ENCODE measurements at regions not wholly inside any gene's neighbourhood (a gene's known extent, or its start where the extent isn't known, plus 50 kb on each side); places are given as distances from the start of the nearest gene placed in this dataset.
"Not testable (repeated sequence)": the region's sequence is repeated elsewhere in the genome, so short reads cannot be mapped to it uniquely, and the experiment has no call there.

DNA sequence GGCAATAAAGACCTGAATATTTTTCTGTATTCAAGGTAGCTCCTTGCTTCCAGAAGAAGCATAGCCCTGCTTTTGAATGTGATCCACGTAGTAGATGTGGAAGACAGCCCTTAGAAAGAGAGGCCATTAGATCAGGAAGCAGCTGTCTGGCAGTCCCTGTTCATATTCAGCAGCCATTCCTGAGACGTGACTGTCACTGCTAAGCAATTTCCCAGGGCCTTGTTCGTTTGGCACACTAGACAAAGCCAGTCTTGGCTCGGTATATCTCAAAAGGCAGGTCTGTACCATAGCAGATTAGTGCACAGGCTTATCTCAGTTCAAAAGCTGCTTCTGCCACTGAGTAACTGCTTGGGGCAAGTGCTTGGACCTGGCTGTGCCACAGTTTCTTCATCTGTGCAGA, 287.8 kb upstream of the MCTP2 start:
- peak; percentile 3 for DNase-seq (ENCODE audit: low read depth)
- H3K4me3 ChIP-seq (ENCODE audit: low read length), result no peak overlapping the region
- TF ChIP-seq, protein P1, sequence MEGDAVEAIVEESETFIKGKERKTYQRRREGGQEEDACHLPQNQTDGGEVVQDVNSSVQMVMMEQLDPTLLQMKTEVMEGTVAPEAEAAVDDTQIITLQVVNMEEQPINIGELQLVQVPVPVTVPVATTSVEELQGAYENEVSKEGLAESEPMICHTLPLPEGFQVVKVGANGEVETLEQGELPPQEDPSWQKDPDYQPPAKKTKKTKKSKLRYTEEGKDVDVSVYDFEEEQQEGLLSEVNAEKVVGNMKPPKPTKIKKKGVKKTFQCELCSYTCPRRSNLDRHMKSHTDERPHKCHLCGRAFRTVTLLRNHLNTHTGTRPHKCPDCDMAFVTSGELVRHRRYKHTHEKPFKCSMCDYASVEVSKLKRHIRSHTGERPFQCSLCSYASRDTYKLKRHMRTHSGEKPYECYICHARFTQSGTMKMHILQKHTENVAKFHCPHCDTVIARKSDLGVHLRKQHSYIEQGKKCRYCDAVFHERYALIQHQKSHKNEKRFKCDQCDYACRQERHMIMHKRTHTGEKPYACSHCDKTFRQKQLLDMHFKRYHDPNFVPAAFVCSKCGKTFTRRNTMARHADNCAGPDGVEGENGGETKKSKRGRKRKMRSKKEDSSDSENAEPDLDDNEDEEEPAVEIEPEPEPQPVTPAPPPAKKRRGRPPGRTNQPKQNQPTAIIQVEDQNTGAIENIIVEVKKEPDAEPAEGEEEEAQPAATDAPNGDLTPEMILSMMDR (conservative IDR thresholded peaks at IDR 0.05; ENCODE audit: low read length), result no peak

DNA sequence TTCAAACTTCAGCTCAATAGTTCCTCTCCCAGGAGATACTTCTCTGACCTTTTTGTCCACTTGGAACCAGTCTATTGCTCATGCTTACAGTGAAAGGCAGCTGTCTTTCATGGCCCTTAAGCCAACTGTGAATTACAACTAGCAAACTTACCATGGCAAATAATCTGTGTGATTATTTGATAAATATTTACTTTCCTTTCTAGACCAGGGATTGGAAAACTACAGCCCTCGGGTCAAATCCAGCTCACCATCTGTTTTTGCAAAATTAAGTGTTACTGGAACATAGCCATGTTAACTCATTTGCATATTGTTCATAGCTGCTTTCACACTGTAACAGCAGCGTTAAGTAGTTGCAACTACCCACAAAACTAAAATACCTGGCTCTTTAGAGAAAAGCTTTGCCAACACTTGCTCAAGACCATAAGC, 289.1 kb upstream of the MCTP2 start:
- no peak overlapping the region for H3K4me3 ChIP-seq (ENCODE audit: low read length)
- TF ChIP-seq, protein P1 (conservative IDR thresholded peaks at IDR 0.05; ENCODE audit: low read length), result no peak

DNA sequence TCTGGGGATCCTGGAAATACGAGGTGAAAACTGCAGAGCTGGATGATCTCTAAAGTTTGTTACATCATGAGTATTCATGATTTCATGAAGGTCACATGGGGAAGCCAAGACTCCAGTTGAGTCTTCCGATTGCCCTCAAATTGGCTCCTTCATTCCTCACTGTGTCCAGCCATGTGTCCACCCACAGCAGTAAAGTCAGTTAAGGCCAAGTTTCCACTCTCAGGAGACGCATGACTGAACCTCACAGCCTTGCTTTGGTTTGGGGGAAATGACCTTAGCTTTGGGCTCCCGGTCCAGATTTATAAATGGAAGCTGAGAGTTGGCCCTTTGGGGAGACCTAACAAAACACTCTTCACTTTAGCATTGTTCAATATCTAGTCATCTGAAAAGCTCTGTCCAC, 289.7 kb upstream of the MCTP2 start:
- no peak overlapping the region for H3K4me3 ChIP-seq (ENCODE audit: low read length)
- TF ChIP-seq, protein P1 (conservative IDR thresholded peaks at IDR 0.05; ENCODE audit: low read length), result no peak
- DNase-seq (ENCODE audit: low read depth), result no peak

More for the DNA sequence above, 289.1 kb upstream of the MCTP2 start:
- peak; percentile 6 for DNase-seq (ENCODE audit: low read depth)

DNA sequence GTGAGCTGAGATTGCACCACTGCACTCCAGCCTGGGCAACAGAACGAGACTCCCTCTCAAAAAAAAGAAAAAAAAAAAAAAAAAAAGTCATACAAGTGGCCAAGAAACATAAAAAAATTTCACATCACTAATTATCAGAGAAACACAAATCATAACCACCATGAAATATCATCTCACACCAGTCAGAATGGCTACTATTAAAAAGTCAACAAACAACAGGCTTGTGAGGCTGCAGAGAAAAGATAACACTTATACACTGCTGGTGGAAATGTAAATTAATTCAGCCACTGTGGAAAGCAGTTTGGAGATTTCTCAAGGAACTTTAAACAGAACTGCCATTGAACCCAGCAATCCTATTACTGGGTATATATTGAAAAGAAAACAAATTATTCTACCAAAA, 291.1 kb upstream of the MCTP2 start:
- no peak for DNase-seq (ENCODE audit: low read depth)
- TF ChIP-seq, protein P1 (conservative IDR thresholded peaks at IDR 0.05; ENCODE audit: low read length), result no peak

DNA sequence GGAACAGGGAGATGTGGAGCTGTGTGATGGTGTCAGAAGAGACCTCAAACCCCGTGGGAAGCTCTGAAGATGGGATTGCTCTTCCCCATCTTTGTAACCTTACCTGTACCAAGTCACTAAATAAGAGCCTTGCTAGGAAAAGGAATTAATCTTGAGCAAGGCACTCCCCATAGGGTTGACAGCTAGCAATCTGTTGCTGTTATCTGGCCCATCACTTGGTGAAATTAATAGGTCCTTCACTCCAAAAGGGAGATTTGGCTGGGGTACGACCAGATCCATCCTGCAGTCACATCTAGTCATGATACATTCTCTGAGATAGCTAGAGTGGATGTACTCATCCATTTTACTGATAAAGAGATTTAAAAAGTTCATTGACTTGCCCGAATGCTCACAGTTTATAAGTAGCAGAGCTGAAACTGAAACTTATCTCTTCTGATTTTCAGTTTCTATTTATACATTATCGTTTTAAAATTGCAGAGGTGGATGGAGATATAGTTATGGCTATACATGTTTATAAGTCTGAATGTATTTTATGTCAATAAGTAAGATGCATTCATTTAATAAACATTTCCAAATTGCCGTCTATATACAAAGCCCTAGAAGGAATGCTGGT, 299.1 kb upstream of the MCTP2 start:
- TF ChIP-seq, protein P1 (conservative IDR thresholded peaks at IDR 0.05; ENCODE audit: low read length), result no peak
- DNase-seq (ENCODE audit: low read depth), result no peak

More for the DNA sequence above, 291.1 kb upstream of the MCTP2 start:
- no peak overlapping the region for H3K4me3 ChIP-seq (ENCODE audit: low read length)

DNA sequence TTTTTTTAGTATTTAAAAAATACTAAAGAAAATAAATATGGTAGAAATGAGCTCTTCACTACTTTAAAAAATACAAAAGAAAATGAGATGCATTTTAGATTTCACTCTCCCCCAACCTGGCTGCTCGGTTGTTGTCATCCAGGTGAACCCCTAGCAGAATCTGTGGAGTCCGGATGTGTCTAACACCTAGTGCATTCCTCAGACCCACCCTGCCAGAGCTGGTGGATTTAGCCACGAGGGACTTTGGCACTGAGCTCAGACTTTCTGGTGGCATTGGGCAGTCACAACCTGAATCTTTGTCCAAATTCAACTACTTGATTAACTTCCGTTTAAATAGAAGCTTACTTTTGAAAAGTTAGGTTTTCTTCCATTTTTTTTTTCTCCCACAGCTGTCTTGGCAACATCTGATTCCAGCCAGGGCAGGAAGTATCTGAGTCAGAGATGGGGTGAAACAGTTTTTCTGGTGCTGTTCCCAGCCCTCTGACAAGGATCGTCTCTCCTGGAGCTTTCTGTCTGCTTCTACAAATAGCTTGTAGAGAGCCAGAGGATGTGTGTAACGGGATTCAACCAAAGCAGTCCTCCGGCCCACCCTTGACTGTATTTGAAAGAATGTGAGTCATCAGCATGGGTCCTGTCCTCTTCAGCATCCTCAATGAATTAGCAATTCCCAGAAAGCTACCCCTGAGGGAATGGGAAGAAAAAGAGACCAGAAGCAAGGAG, 301.8 kb upstream of the MCTP2 start:
- DNase-seq (ENCODE audit: low read depth), result peak; percentile 87
- no peak overlapping the region for H3K4me3 ChIP-seq (ENCODE audit: low read length)
- TF ChIP-seq, protein P1 (conservative IDR thresholded peaks at IDR 0.05; ENCODE audit: low read length), result no peak

More for the DNA sequence above, 299.1 kb upstream of the MCTP2 start:
- H3K4me3 ChIP-seq (ENCODE audit: low read length), result no peak overlapping the region

DNA sequence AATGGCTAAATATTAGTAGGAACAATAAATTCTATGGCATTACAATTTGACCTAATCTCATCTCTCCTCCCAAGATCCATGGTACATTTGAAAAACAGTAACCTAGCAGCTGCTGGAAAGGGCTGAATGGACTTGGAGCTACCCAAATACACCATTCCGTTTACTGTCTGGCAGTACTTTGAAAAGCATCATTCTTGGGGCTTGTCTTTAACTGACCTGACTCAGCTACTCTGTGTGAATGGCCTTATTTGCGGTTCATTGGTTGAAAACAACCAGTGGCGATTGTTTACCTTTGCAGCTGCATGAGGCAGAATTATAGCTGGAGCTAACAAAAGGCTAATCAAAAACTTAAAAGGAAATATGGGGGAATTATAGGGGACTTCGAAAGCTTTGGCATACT, 311.2 kb upstream of the MCTP2 start:
- TF ChIP-seq, protein P1 (conservative IDR thresholded peaks at IDR 0.05; ENCODE audit: low read length), result no peak

DNA sequence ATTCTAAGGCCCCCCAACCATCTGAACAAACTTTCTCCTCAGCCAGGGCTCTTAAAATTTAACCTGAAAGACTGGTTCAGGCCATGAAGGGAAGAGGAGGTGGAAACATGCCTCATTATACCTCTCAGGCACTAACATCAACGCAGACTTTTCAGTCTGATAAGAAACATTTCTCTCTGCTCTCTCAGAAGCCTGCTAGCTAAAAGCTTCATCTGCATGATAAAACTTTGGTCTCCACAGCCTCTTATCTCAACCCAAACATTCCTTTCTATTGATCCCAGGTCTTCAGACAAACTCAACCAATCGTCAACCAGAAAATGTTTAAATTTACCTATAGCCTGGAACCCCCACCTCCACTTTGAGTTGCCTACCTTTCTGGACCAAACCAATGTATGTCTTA, 312.6 kb upstream of the MCTP2 start:
- H3K4me3 ChIP-seq (ENCODE audit: low read length); DNase-seq (ENCODE audit: low read depth): not testable (repeated sequence)

More for the DNA sequence above, 311.2 kb upstream of the MCTP2 start:
- DNase-seq (ENCODE audit: low read depth), result no peak
- no peak overlapping the region for H3K4me3 ChIP-seq (ENCODE audit: low read length)
